IMR-90 (cell line): ENCODE measurements at regions not wholly inside any gene's neighbourhood (a gene's known extent, or its start where the extent isn't known, plus 50 kb on each side); places are given as distances from the start of the nearest gene placed in this dataset.
"Not testable (repeated sequence)": the region's sequence is repeated elsewhere in the genome, so short reads cannot be mapped to it uniquely, and the experiment has no call there.

ENCODE experiments used
- ATAC-seq: fragments of 200-7000 bp; cut with Tn5 transposase; 2 replicates; pipeline ENCODE4 v1.9.1; 2020; ENCODE audit warnings: low read depth, mild to moderate bottlenecking, moderate library complexity
- BruUV-seq: library from RNA; stranded (reverse); fragments of 400-500 nt; replicated peaks from 2 replicates; lab custom pipeline; 2021; lab: Mats Ljungman, UMichigan
- CTCF ChIA-PET: fragments of 300-600 bp; formaldehyde crosslinking; extraction: SDS; loops from one replicate; lab custom pipeline; 2021; ENCODE audit warnings: antibody characterized with exemption; lab: Yijun Ruan, JAX
- POLR2A ChIA-PET: fragments of 300-600 bp; sonication (Branson Sonifier 250); formaldehyde crosslinking; loops from one replicate; lab custom pipeline; 2022; ENCODE audit warnings: antibody characterized with exemption; ENCODE audit not compliant: unreplicated experiment; lab: Charles Lee
- DNase-seq: peaks from one replicate; pipeline ENCODE4 v3.0.0; 2013
- H2AFZ ChIP-seq: replicated peaks from 2 replicates; pipeline ENCODE3; 2013; ENCODE audit warnings: low read length, mild to moderate bottlenecking; ENCODE audit not compliant: poor library complexity
- H2AK5ac ChIP-seq: 2 replicates; pipeline ENCODE4 v1.6.1; 2013; ENCODE audit warnings: low read depth, low read length, inconsistent platforms
- H2AK9ac ChIP-seq: replicated peaks from 2 replicates; pipeline ENCODE3; 2013; ENCODE audit warnings: mild to moderate bottlenecking, low read depth, low read length, moderate library complexity; ENCODE audit not compliant: poor library complexity
- H2BK120ac ChIP-seq: 2 replicates; pipeline ENCODE4 v1.6.1; 2013; ENCODE audit warnings: low read depth, low read length, inconsistent platforms
- H2BK15ac ChIP-seq: 3 replicates; pipeline ENCODE4 v1.6.1; 2013; ENCODE audit warnings: low read depth, low read length, inconsistent platforms
- H2BK20ac ChIP-seq: 2 replicates; pipeline ENCODE4 v1.6.1; 2013; ENCODE audit warnings: low read depth, mild to moderate bottlenecking, inconsistent platforms, low read length, moderate library complexity
- H2BK5ac ChIP-seq: 2 replicates; pipeline ENCODE4 v1.6.1; 2013; ENCODE audit warnings: mild to moderate bottlenecking, low read depth, low read length, inconsistent platforms; ENCODE audit not compliant: poor library complexity, severe bottlenecking
- H3K14ac ChIP-seq: replicated peaks from 2 replicates; pipeline ENCODE4 v1.6.1; 2013; ENCODE audit warnings: low read depth, low read length, inconsistent platforms
- H3K18ac ChIP-seq: 2 replicates; pipeline ENCODE4 v1.6.1; 2013; ENCODE audit warnings: low read depth, low read length, control low read depth
- H3K23ac ChIP-seq: 2 replicates; pipeline ENCODE4 v1.6.1; 2013; ENCODE audit warnings: low read depth, low read length, inconsistent platforms
- H3K27ac ChIP-seq: 2 replicates; pipeline ENCODE4 v1.5.1; 2013; ENCODE audit warnings: mild to moderate bottlenecking, control low read depth, low read length; ENCODE audit not compliant: insufficient read depth
- H3K27me3 ChIP-seq: 2 replicates; pipeline ENCODE4 v1.6.1; 2013; ENCODE audit warnings: low read length; ENCODE audit not compliant: control insufficient read depth, insufficient read depth
- H3K36me3 ChIP-seq: 2 replicates; pipeline ENCODE4 v1.6.1; 2013; ENCODE audit warnings: low read length, mixed read lengths; ENCODE audit not compliant: control insufficient read depth, insufficient read depth
- H3K4ac ChIP-seq: 2 replicates; pipeline ENCODE4 v1.6.1; 2013; ENCODE audit warnings: low read depth, low read length, inconsistent platforms
- H3K4me1 ChIP-seq: 2 replicates; pipeline ENCODE4 v1.6.1; 2013; ENCODE audit warnings: low read length, mixed read lengths; ENCODE audit not compliant: control insufficient read depth, insufficient read depth
- H3K4me2 ChIP-seq: 2 replicates; pipeline ENCODE4 v1.6.1; 2013; ENCODE audit warnings: low read depth, mild to moderate bottlenecking, control low read depth, low read length, moderate library complexity
- H3K4me3 ChIP-seq: 2 replicates; pipeline ENCODE4 v1.5.1; 2013; ENCODE audit warnings: low read depth, mild to moderate bottlenecking, control low read depth, low read length, moderate library complexity; ENCODE audit not compliant: insufficient read depth
- H3K56ac ChIP-seq: 2 replicates; pipeline ENCODE4 v1.6.1; 2013; ENCODE audit warnings: low read length, inconsistent platforms; ENCODE audit not compliant: insufficient read depth; ENCODE audit errors: extremely low read depth
- H3K79me1 ChIP-seq, 2 experiments: 2 replicates each; pipeline ENCODE4 v1.6.1; 2013; ENCODE audit warnings: low read length in 2 of 2, inconsistent platforms in 1 of 2, low read depth in 1 of 2
- H3K9ac ChIP-seq: 2 replicates; pipeline ENCODE4 v1.6.1; 2013; ENCODE audit warnings: low read depth, low read length, control low read depth
- H3K9me1 ChIP-seq: 2 replicates; pipeline ENCODE4 v1.6.1; 2013; ENCODE audit warnings: low read length, inconsistent platforms; ENCODE audit not compliant: insufficient read depth
- H3K9me3 ChIP-seq: 2 replicates; pipeline ENCODE4 v1.6.1; 2013; ENCODE audit warnings: low read length; ENCODE audit not compliant: control insufficient read depth, insufficient read depth
- H4K20me1 ChIP-seq: 2 replicates; pipeline ENCODE4 v1.6.1; 2013; ENCODE audit warnings: low read length, inconsistent platforms; ENCODE audit not compliant: insufficient read depth
- H4K5ac ChIP-seq: 2 replicates; pipeline ENCODE4 v1.6.1; 2013; ENCODE audit warnings: mild to moderate bottlenecking, low read depth, low read length, control low read depth
- H4K8ac ChIP-seq, 2 experiments: 2 replicates each; pipeline ENCODE4 v1.6.1; 2013; ENCODE audit warnings: low read depth in 2 of 2, low read length in 2 of 2, control low read depth in 1 of 2, inconsistent platforms in 1 of 2
- H4K91ac ChIP-seq: 2 replicates; pipeline ENCODE4 v1.6.1; 2013; ENCODE audit warnings: low read depth, low read length, inconsistent platforms; ENCODE audit not compliant: insufficient read depth
- WGBS, 2 experiments: methylation state at CpG; one replicate each; pipeline versions ENCODE4 v1.1.5 to v1.1.7; 2013; ENCODE audit warnings: missing lambda C conversion rate in 2 of 2; ENCODE audit not compliant: insufficient read length in 1 of 2; ENCODE audit errors: extremely low coverage in 2 of 2; 5-methylcytosine and 5-hydroxymethylcytosine counted together
- dilution Hi-C: fragments of 300-500 bp; cut with HindIII; formaldehyde crosslinking; loops from one replicate; pipeline ENCODE4 v1.14.3; 2018; ENCODE audit warnings: low sequenced_read_pairs; ENCODE audit not compliant: unreplicated experiment
- in situ Hi-C: fragments of 300-500 bp; cut with MboI; formaldehyde crosslinking; loops from 3 replicates; pipeline ENCODE4 v1.14.3; 2019; ENCODE audit warnings: low sequenced_read_pairs, inconsistent platforms, mixed read lengths
- intact Hi-C: fragments of 100-400 bp; cut with micrococcal nuclease; formaldehyde crosslinking; loops from 2 replicates; pipeline ENCODE4 v1.10.0; 2022

GRCh38 chr12:105478788-105479187 lies 148.3 kb downstream of the C12orf75 start:
- WGBS, 2 experiments = 91% methylated on average over 5 of the region's 9 CpGs; no CpG with 5 or more reads in 1 of the 2 experiments
- BruUV-seq, H3K4me3 ChIP-seq, H2BK20ac ChIP-seq, H4K5ac ChIP-seq, H3K79me1 ChIP-seq, H3K56ac ChIP-seq, H2AFZ ChIP-seq, H4K8ac ChIP-seq, H2BK5ac ChIP-seq, H2AK9ac ChIP-seq, CTCF ChIA-PET, H3K9me3 ChIP-seq, H2AK5ac ChIP-seq, H3K4ac ChIP-seq, in situ Hi-C loops, H3K27me3 ChIP-seq, H3K4me2 ChIP-seq, intact Hi-C loops, H3K18ac ChIP-seq, POLR2A ChIA-PET, H3K14ac ChIP-seq, H3K36me3 ChIP-seq, H2BK120ac ChIP-seq, H2BK15ac ChIP-seq, H3K23ac ChIP-seq, H4K91ac ChIP-seq, H3K4me1 ChIP-seq, H4K20me1 ChIP-seq, H3K9me1 ChIP-seq, H3K27ac ChIP-seq, ATAC-seq, H3K9ac ChIP-seq, dilution Hi-C loops, DNase-seq: not testable (repeated sequence)
